HEK293T (cell line): ENCODE measurements at regions not wholly inside any gene's neighbourhood (a gene's known extent, or its start where the extent isn't known, plus 50 kb on each side); places are given as distances from the start of the nearest gene placed in this dataset.

Source experiments
- ARNT ChIP-seq: fragments of 450-650 bp; IDR thresholded peaks from 2 replicates; pipeline ENCODE4 v1.6.1; 2017; ENCODE audit warnings: mild to moderate bottlenecking
- BHLHE40 ChIP-seq: fragments of 450-650 bp; IDR thresholded peaks from 2 replicates; pipeline ENCODE4 v1.6.1; 2016; ENCODE audit warnings: mild to moderate bottlenecking, moderate library complexity, borderline replicate concordance
- CTBP1 ChIP-seq: fragments of 450-650 bp; IDR thresholded peaks from 2 replicates; pipeline ENCODE4 v1.6.1; 2016; ENCODE audit warnings: borderline replicate concordance
- ELF4 ChIP-seq: fragments of 450-650 bp; IDR thresholded peaks from 2 replicates; pipeline ENCODE4 v1.6.1; 2017; ENCODE audit warnings: antibody characterized with exemption
- FOXA1 ChIP-seq: fragments of 450-650 bp; IDR thresholded peaks from 2 replicates; pipeline ENCODE4 v1.6.1; 2016; ENCODE audit warnings: mild to moderate bottlenecking
- FOXK2 ChIP-seq: fragments of 450-650 bp; IDR thresholded peaks from 2 replicates; pipeline ENCODE4 v1.6.1; 2016; ENCODE audit warnings: mild to moderate bottlenecking
- FOXM1 ChIP-seq: fragments of 450-650 bp; IDR thresholded peaks from 2 replicates; pipeline ENCODE4 v1.6.1; 2017; ENCODE audit warnings: mild to moderate bottlenecking, borderline replicate concordance
- HDGF ChIP-seq: fragments of 450-650 bp; IDR thresholded peaks from 2 replicates; pipeline ENCODE4 v1.6.1; 2017; ENCODE audit warnings: antibody characterized with exemption, borderline replicate concordance
- NFRKB ChIP-seq: fragments of 450-650 bp; IDR thresholded peaks from 2 replicates; pipeline ENCODE4 v1.6.1; 2016; ENCODE audit warnings: mild to moderate bottlenecking, moderate library complexity
- SP1 ChIP-seq: fragments of 450-650 bp; IDR thresholded peaks from 2 replicates; pipeline ENCODE4 v1.6.1; 2017
- SUZ12 ChIP-seq: fragments of 450-650 bp; IDR thresholded peaks from 2 replicates; pipeline ENCODE4 v1.6.1; 2016; ENCODE audit warnings: mild to moderate bottlenecking
- TARDBP ChIP-seq: fragments of 450-650 bp; IDR thresholded peaks from 2 replicates; pipeline ENCODE4 v1.6.1; 2016
- ZNF384 ChIP-seq: fragments of 450-650 bp; IDR thresholded peaks from 2 replicates; pipeline ENCODE4 v1.6.1; 2016

DNA sequence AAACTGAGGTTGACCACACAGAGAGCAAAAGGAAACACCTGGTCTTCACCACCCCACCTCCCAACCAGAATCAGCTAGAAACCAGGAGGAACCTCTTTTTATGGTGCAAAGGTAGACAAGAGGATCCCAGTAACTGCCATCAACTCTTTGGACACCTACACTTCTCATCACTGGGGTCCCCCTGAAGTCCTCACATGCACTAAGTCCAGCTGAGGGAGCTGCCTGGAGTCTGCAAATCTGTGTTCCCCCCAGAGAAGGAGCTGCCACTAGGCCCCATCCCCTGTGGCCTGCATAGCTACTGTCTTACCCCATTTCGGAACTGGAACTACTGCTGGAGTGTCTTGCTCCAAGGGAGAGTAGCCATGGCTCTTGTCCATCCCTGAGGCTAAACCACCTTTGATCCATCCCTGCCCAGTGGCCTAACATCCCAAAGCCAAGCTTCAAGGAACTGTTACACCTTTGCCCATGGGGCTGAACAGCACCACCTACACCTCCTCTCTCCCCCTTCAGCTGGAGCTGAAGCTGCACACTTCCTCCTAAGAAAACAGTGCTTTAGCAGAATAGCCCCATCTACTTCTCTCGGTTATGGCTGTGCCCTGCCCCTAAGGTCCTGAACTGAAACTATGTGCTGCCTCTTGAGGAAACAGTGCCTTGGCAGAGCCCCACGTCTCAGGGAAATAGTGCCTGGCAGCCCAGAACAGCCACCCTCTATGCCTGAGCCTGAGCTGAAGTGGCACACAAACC, 85.4 kb upstream of the CD53 start:
- no peak for TF ChIP-seq FOXM1
- TF ChIP-seq TARDBP: no peak
- no peak for TF ChIP-seq ZNF384
- no peak for TF ChIP-seq SUZ12
- no peak for TF ChIP-seq NFRKB
- TF ChIP-seq CTBP1: no peak
- no peak for TF ChIP-seq BHLHE40
- TF ChIP-seq SP1: no peak
- no peak for TF ChIP-seq FOXA1
- TF ChIP-seq FOXK2: no peak
- no peak for TF ChIP-seq ARNT
- no peak for TF ChIP-seq HDGF
- TF ChIP-seq ELF4: no peak
